Neural progenitor cell (in vitro differentiated cells): ENCODE measurements at regions not wholly inside any gene's neighbourhood (a gene's known extent, or its start where the extent isn't known, plus 50 kb on each side); places are given as distances from the start of the nearest gene placed in this dataset.

Experiments
- DNase-seq: peaks from one replicate; pipeline ENCODE4 v3.0.0-alpha.2; 2016; ENCODE audit warnings: low spot score
- H2AFZ ChIP-seq: fragments of 200-600 bp; sonication (generic); replicated peaks from 2 replicates; pipeline ENCODE4 v1.6.1; 2016; ENCODE audit warnings: antibody characterized with exemption
- H3F3A ChIP-seq: fragments of 200-600 bp; sonication (generic); 2 replicates; pipeline ENCODE4 v1.6.1; 2016; ENCODE audit warnings: antibody characterized with exemption, low read depth
- H3K27ac ChIP-seq: fragments of 200-600 bp; sonication (generic); 2 replicates; pipeline ENCODE4 v1.5.1; 2016; ENCODE audit warnings: mild to moderate bottlenecking
- H3K27me3 ChIP-seq: fragments of 200-600 bp; sonication (generic); 2 replicates; pipeline ENCODE4 v1.6.1; 2016; ENCODE audit warnings: mild to moderate bottlenecking, moderate library complexity
- H3K36me3 ChIP-seq: fragments of 200-600 bp; sonication (generic); 2 replicates; pipeline ENCODE4 v1.5.1; 2016
- H3K4me1 ChIP-seq: fragments of 200-600 bp; sonication (generic); 2 replicates; pipeline ENCODE4 v1.6.1; 2016; ENCODE audit warnings: mixed run types
- H3K4me2 ChIP-seq: fragments of 200-600 bp; sonication (generic); 2 replicates; pipeline ENCODE4 v1.6.1; 2016
- H3K4me3 ChIP-seq: fragments of 200-600 bp; sonication (generic); 2 replicates; pipeline ENCODE4 v1.5.1; 2016
- H3K79me2 ChIP-seq: fragments of 200-600 bp; sonication (generic); 2 replicates; pipeline ENCODE4 v1.6.1; 2016; ENCODE audit warnings: low read depth
- H3K9ac ChIP-seq: fragments of 200-600 bp; sonication (generic); 2 replicates; pipeline ENCODE4 v1.6.1; 2016
- H3K9me3 ChIP-seq: fragments of 200-600 bp; sonication (generic); 2 replicates; pipeline ENCODE4 v1.5.1; 2016; ENCODE audit warnings: low read depth
- H4K20me1 ChIP-seq: fragments of 200-600 bp; sonication (generic); 2 replicates; pipeline ENCODE4 v1.6.1; 2016; ENCODE audit warnings: low read depth
- H3K27ac Mint-ChIP-seq: 3 replicates; pipeline ENCODE4 v1.8.0; 2021; ENCODE audit warnings: mixed read lengths
- H3K27me3 Mint-ChIP-seq: 2 replicates; pipeline ENCODE4 v1.8.0; 2022; ENCODE audit warnings: low read depth, mild to moderate bottlenecking, inconsistent platforms, moderate library complexity, mixed read lengths; ENCODE audit not compliant: insufficient read depth
- H3K36me3 Mint-ChIP-seq: 3 replicates; pipeline ENCODE4 v1.8.0; 2021; ENCODE audit warnings: mixed read lengths
- H3K4me1 Mint-ChIP-seq: 3 replicates; pipeline ENCODE4 v1.8.0; 2021; ENCODE audit warnings: mixed read lengths
- H3K4me3 Mint-ChIP-seq: 3 replicates; pipeline ENCODE4 v1.8.0; 2021; ENCODE audit warnings: mild to moderate bottlenecking, moderate library complexity, mixed read lengths
- H3K9me3 Mint-ChIP-seq: 3 replicates; pipeline ENCODE4 v1.8.0; 2020; ENCODE audit warnings: mixed read lengths
- CTCF ChIP-seq: fragments of 200-600 bp; sonication (generic); IDR thresholded peaks from 2 replicates; pipeline ENCODE4 v1.5.1; 2017; ENCODE audit warnings: antibody characterized with exemption, mild to moderate bottlenecking
- EZH2 ChIP-seq: fragments of 200-600 bp; sonication (generic); IDR thresholded peaks from 2 replicates; pipeline ENCODE4 v1.6.1; 2017; ENCODE audit warnings: antibody characterized with exemption, mild to moderate bottlenecking, moderate library complexity
- EZH2phosphoT487 ChIP-seq: fragments of 200-600 bp; sonication (generic); IDR thresholded peaks from 2 replicates; pipeline ENCODE4 v1.6.1; 2017; ENCODE audit warnings: antibody characterized with exemption

- Histone ChIP-seq H4K20me1 (no peaks in the 10 kb centered on the region), H3K79me2 (no peaks in the 10 kb centered on the region), H3K4me2 (no peak overlapping the region), H3K9ac (no peak overlapping the region), H3K9me3 (no peaks in the 10 kb centered on the region), H3K27me3 (no peaks in the 10 kb centered on the region), H3K4me3 (no peak overlapping the region), H3K36me3 (no peaks in the 10 kb centered on the region), H3K27ac (no peak overlapping the region), H3F3A (no peaks in the 10 kb centered on the region), H2AFZ (no peak overlapping the region), H3K4me1 (peaks cover 23% of the 10 kb centered on the region)
- DNase-seq = no peak
- Mint-ChIP-seq H3K27me3 (no peaks in the 10 kb centered on the region), H3K4me1 (peaks cover 20% of the 10 kb centered on the region), H3K9me3 (no peaks in the 10 kb centered on the region), H3K27ac (no peak overlapping the region), H3K36me3 (no peaks in the 10 kb centered on the region), H3K4me3 (no peak overlapping the region)
- TF ChIP-seq EZH2phosphoT487 (no peak), CTCF (no peak), EZH2 (no peak)
Measured at GRCh38 chr13:71309905-71310304, 557.1 kb downstream of the DACH1 start.

- no peaks in the 10 kb centered on the region for H3K27me3 Mint-ChIP-seq
- H3K36me3 Mint-ChIP-seq = no peaks in the 10 kb centered on the region
- H3K4me3 Mint-ChIP-seq = no peak overlapping the region
- H2AFZ ChIP-seq = no peak overlapping the region
- H3F3A ChIP-seq = no peaks in the 10 kb centered on the region
- H3K4me1 ChIP-seq = peaks cover 29% of the 10 kb centered on the region
- no peaks in the 10 kb centered on the region for H4K20me1 ChIP-seq
- no peak overlapping the region for H3K9ac ChIP-seq
- H3K9me3 ChIP-seq = no peaks in the 10 kb centered on the region
- TF ChIP-seq EZH2phosphoT487 (no peak), CTCF (no peak), EZH2 (no peak)
- DNase-seq = peak; percentile 50
- H3K9me3 Mint-ChIP-seq = no peaks in the 10 kb centered on the region
- no peaks in the 10 kb centered on the region for H3K27me3 ChIP-seq
- peak overlapping the region; percentile 15 for H3K4me2 ChIP-seq
- no peak overlapping the region for H3K27ac Mint-ChIP-seq
- no peak overlapping the region for H3K27ac ChIP-seq
- H3K79me2 ChIP-seq = no peaks in the 10 kb centered on the region
- no peak overlapping the region for H3K4me3 ChIP-seq
- no peaks in the 10 kb centered on the region for H3K36me3 ChIP-seq
- peaks cover 18% of the 10 kb centered on the region for H3K4me1 Mint-ChIP-seq
Measured at GRCh38 chr13:71306821-71307220, 560.2 kb downstream of the DACH1 start.

GRCh38 chr13:71304861-71305260, 562.1 kb downstream of the DACH1 start:
- TF ChIP-seq EZH2phosphoT487 (no peak), CTCF (no peak), EZH2 (no peak)
- Histone ChIP-seq H3K9ac (no peak overlapping the region), H3K4me3 (no peak overlapping the region), H3K4me1 (peaks cover 29% of the 10 kb centered on the region), H3K27ac (no peak overlapping the region), H3K4me2 (no peak overlapping the region), H3F3A (no peaks in the 10 kb centered on the region), H2AFZ (no peak overlapping the region), H3K9me3 (no peaks in the 10 kb centered on the region), H3K79me2 (no peaks in the 10 kb centered on the region), H4K20me1 (no peaks in the 10 kb centered on the region), H3K27me3 (no peaks in the 10 kb centered on the region), H3K36me3 (no peaks in the 10 kb centered on the region)
- Mint-ChIP-seq H3K27me3 (no peaks in the 10 kb centered on the region), H3K4me3 (no peak overlapping the region), H3K36me3 (no peaks in the 10 kb centered on the region), H3K27ac (no peak overlapping the region), H3K9me3 (peaks cover 4% of the 10 kb centered on the region), H3K4me1 (peaks cover 22% of the 10 kb centered on the region)
- no peak for DNase-seq
